ENCODE measurements at regions not wholly inside any gene's neighbourhood (a gene's known extent, or its start where the extent isn't known, plus 50 kb on each side); places are given as distances from the start of the nearest gene placed in this dataset.
A peak's percentile ranks its signal among the peaks of the same experiment; 100 is the strongest.
"Not testable (repeated sequence)": the region's sequence is repeated elsewhere in the genome, so short reads cannot be mapped to it uniquely, and the experiment has no call there.

- no peak for DNase-seq
Measured at GRCh38 chr13:33634546-33634982, 183.4 kb upstream of the RFC3 start.

GRCh38 chr13:33636243-33636642, 181.7 kb upstream of the RFC3 start:
- DNase-seq = no peak

GRCh38 chr13:33636955-33637670, 180.8 kb upstream of the RFC3 start:
- DNase-seq = no peak

- no peak for DNase-seq
Measured at GRCh38 chr13:33637978-33638743, 179.8 kb upstream of the RFC3 start.

GRCh38 chr13:33639158-33639557, 178.8 kb upstream of the RFC3 start:
- DNase-seq = no peak

- DNase-seq = no peak
Measured at GRCh38 chr13:33639626-33640080, 178.3 kb upstream of the RFC3 start.

GRCh38 chr13:33640832-33641231, 177.1 kb upstream of the RFC3 start:
- DNase-seq = no peak

- peak; percentile 64 for DNase-seq
Measured at GRCh38 chr13:33642374-33643065, 175.4 kb upstream of the RFC3 start.

- DNase-seq = no peak
Measured at GRCh38 chr13:33644581-33645543, 173.1 kb upstream of the RFC3 start.

GRCh38 chr13:33645591-33646554, 172.1 kb upstream of the RFC3 start:
- DNase-seq = no peak

- no peak for DNase-seq
Measured at GRCh38 chr13:33649212-33649878, 168.6 kb upstream of the RFC3 start.

GRCh38 chr13:33651766-33652165, 166.2 kb upstream of the RFC3 start:
- no peak for DNase-seq

GRCh38 chr13:33657274-33657673, 160.7 kb upstream of the RFC3 start:
- no peak for DNase-seq

- DNase-seq = no peak
Measured at GRCh38 chr13:33659466-33659865, 158.5 kb upstream of the RFC3 start.

GRCh38 chr13:33659894-33660293, 158.1 kb upstream of the RFC3 start:
- no peak for DNase-seq

- DNase-seq = no peak
Measured at GRCh38 chr13:33662392-33662791, 155.6 kb upstream of the RFC3 start.

- DNase-seq = no peak
Measured at GRCh38 chr13:33665626-33666175, 152.2 kb upstream of the RFC3 start.

- DNase-seq = no peak
Measured at GRCh38 chr13:33671560-33671959, 146.4 kb upstream of the RFC3 start.

- not testable (repeated sequence) for DNase-seq
Measured at GRCh38 chr13:33672022-33672421, 145.9 kb upstream of the RFC3 start.

Measured in islet precursor cell (in vitro differentiated cells).